AG09319 (cell line): ENCODE measurements at regions not wholly inside any gene's neighbourhood (a gene's known extent, or its start where the extent isn't known, plus 50 kb on each side); places are given as distances from the start of the nearest gene placed in this dataset.

ENCODE experiments used
- DNase-seq: peaks from one replicate; pipeline ENCODE4 v3.0.0-alpha.2; 2010; ENCODE audit warnings: low read depth; ENCODE audit errors: extremely low read depth
- TF ChIP-seq, protein P1 (sequence below): IDR thresholded peaks from 2 replicates; pipeline ENCODE4 v1.5.1; 2011; ENCODE audit warnings: low read depth, mild to moderate bottlenecking, inconsistent platforms, low read length, moderate library complexity

DNA sequence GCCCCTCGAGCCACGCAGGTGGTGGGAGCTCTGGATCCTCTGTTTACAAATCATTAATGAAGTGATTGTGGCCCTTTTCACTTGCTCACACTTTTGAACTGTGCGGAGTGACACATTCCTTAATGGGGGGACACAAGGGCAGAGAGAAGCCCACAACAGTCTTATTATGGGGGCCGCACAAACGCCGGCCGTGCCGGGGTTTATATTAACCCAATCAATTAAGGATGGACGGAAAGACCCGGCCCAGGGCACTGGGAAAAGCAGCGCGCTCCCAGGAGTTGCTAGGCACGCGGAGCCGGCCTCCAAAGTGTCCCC is 634.8 kb downstream of the IRX1 start:
- TF ChIP-seq, protein P1, sequence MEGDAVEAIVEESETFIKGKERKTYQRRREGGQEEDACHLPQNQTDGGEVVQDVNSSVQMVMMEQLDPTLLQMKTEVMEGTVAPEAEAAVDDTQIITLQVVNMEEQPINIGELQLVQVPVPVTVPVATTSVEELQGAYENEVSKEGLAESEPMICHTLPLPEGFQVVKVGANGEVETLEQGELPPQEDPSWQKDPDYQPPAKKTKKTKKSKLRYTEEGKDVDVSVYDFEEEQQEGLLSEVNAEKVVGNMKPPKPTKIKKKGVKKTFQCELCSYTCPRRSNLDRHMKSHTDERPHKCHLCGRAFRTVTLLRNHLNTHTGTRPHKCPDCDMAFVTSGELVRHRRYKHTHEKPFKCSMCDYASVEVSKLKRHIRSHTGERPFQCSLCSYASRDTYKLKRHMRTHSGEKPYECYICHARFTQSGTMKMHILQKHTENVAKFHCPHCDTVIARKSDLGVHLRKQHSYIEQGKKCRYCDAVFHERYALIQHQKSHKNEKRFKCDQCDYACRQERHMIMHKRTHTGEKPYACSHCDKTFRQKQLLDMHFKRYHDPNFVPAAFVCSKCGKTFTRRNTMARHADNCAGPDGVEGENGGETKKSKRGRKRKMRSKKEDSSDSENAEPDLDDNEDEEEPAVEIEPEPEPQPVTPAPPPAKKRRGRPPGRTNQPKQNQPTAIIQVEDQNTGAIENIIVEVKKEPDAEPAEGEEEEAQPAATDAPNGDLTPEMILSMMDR: no peak
- no peak for DNase-seq

DNA sequence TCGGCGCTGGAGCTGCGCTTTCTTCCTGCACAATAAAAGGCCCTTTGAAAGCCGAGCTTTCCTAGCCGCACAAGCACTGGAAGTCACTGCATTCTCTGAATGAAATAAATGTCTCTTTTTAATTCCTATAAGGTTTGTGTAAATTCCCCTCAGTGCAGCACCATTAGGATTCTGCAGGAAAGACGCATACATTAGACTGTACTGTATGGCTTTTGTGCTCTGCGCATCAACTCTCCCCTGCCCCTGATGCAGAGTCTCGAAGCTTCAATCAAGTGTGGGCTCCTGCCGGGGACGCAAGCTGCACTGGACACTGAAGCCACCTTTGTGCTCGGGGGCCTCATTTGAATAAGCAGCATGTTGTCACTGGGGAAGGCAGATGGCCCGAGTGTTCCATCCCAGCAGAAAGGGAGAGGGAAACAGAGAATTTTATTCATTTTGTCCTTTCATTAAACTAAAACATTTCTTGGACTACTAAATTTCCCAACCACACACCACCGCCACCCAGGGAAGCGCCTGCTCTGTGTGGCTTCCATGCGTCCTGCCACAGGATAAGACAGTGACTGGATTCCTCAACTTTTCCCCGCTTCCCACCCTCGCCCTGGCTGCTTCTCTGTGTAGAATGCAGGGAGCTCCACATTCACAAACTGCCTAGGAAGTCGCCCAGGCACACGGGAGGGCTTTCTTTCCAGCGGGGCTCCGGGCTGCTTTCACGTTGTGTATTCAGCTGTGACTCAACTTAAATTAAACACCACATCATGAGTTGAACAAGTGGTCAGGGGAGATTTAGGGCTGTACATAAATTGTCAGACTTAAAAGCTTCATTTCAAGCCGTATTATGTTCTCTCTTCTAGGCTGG is 635.4 kb downstream of the IRX1 start:
- TF ChIP-seq, protein P1: no peak
- DNase-seq: no peak

DNA sequence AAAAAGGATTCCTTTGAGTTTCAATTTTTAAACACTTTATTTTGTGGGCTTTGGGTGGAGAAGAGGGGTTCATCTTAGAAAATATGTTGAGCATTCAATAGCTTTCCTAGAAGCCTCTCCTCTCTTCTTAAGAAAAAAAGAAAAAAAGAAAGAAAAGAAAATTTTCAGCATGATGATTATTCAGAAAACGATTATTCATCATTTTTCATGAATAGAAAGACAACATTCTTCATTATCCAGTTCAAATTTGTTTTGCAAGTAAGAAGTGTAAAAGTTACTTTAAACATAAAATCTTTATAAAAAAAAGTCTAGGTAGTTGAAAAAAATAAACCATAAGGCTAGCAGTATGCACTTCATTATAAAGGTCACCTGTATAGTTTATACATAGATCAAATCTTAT is 636.5 kb downstream of the IRX1 start:
- TF ChIP-seq, protein P1: no peak
- DNase-seq: no peak

DNA sequence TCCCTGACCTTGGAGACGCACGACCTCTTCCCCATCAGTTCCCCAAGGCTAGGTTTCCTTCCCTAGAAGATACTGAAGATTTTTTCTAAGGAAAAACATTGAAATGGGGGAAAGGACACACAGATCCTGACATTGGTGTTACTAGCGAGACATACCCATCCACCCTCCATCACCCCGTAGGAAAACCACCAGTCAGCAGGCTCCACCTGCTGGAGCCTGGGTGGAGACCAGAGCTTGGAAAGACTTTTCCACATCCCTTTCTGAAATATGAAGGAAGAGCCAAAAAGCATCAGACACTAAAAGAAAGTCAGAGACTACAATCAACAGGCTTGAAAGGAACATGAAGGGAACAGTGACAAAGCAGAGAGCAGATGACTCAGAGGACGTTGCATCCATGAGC is 638.0 kb downstream of the IRX1 start:
- no peak for DNase-seq
- TF ChIP-seq, protein P1: no peak

DNA sequence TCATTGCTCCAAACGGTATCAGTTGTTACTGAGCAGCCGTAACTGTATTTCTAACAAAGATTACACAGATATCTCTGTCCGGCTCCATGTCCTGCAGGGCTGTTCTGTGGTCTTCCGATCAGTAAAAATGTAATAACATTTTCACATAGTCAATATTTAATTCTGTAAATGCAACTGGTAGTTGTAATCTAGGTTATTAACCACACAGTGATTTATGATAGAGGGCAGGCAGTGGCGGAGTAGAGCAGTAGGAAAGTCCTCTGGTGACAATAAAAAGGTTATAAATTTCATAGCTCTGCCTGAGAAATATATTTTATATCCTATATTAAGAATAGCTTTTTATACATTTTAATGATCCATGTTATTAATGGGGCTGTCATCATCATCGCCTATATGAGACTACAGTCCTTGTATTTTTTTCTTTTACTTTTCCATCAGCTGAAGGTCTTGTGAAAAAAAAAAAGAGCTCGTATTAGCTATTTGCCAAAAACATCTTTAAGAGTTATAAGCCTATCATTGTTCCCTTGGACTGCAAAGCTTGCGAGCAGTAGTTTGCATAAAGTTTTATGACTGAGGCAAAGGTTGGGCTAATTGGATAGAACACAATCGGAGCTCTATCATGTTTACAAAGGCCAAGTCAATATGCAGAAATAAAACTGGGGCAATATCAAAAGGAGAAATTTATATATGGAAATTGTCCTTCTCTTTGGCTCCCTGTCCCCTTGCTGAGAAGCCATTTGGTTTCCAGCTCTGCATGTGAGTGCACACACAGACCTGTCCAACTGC is 648.0 kb downstream of the IRX1 start:
- no peak for DNase-seq
- TF ChIP-seq, protein P1: no peak

DNA sequence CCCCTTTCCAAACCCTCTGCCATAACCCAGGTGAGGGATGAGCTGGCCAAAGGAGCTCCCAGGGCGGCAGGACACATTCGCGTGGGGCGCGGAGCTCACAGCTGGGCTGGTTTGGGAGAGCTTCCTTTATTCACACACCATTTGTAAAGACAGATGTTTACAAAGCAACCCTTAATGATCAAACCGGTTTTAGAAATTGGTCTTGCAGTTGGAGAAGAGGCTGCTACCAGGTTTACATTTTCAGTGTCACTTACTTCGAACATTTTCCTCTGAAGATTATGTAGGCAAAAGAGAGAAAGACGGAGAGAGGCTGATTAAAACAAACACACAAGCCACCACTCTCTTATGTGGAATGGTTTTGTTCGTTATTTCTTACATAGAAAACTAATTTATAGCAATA is 648.7 kb downstream of the IRX1 start:
- TF ChIP-seq, protein P1: no peak
- no peak for DNase-seq

DNA sequence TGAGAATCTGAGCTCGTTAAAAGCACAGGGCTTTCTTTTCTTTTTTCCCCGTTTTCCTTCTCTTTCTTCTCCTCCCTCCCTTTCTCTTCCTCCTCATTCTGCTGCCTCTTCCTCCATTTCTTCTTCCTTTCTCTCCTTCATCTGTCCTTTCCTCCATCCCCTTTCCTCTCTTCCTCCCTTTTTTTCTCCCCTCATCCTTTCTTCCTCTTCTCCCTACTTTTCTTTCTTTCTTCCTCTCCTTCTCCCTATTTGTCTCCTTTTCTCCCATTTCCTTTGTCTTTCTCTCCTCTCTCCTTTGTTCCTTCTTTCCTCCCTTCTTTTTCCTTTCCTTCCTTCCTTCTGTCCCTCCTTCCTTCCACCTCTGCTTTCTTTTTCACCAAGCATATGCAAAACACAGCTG is 649.4 kb downstream of the IRX1 start:
- TF ChIP-seq, protein P1: no peak
- DNase-seq: no peak
